ENCODE measurements at regions not wholly inside any gene's neighbourhood (a gene's known extent, or its start where the extent isn't known, plus 50 kb on each side); places are given as distances from the start of the nearest gene placed in this dataset.
"Not testable (repeated sequence)": the region's sequence is repeated elsewhere in the genome, so short reads cannot be mapped to it uniquely, and the experiment has no call there.

DNA sequence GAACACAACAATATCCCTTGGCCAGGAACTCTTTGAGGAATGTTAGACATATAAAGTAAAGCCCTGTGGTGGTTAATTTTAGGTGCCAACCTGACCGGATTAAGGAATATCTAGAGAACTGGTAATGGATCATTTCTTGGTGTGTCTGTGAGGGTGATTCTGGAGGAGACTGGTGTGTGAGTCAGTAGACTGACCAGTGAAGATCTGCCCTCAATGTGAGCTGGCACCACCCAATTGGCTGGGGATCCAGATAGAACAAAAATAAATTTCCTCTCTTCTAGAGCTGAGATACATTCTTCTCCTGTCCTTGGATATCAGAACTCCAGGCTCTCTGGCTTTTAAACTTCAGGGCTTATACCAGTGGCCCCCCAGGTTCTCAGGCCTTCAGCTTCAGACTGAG lies 56.2 kb upstream of the TNPO1 start:
- DNase-seq (ENCODE audit: low spot score): no peak

DNA sequence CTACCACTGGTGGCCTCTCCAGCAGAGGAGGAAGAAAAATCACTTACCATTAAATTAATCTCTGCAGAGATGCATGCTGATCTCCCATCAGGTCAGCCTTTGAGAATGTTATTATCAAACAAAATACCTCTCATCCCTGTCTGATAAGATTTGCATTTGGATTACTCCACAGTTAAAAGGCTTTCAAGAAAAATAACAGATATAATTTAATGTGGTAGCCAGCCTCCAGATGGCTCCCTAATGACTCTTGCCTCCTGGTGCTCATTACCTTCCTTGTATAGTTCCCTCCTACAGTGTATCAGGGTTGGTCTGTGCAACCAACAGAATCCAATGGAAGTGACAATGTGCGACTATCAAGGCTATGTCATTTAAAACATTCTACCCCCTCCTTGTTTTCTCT lies 63.6 kb upstream of the TNPO1 start:
- no peak for DNase-seq (ENCODE audit: low spot score)

DNA sequence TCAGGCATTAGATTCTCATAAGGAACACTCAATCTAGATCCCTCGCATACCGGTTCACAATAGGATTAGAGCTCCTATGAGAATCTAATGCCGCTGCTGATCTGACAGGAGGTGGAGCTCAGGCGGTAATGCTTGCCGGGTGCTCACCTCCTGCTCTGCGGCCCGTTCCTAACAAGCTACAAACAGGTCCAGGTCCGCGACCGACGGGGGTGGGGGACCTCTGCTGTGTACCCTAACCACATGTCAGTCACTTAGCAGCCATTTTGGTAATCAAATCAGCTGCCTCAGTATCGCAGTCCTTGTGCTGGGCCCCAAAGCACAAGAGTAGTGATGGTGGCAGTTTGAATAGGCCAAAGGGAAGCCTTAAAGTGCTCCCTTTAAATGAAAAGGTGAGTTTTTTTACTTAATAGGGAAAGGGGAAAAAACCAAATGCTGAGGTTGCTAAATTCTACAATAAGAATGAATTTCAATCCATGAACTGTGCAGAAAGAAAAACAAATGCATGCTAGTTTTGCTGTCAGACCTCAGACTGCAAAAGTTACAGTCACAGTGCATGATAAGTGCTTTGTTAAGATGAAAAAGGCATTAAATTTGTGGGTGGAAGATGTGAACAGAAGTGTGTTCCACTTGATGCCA lies 67.0 kb upstream of the TNPO1 start:
- no peak for DNase-seq (ENCODE audit: low spot score)

DNA sequence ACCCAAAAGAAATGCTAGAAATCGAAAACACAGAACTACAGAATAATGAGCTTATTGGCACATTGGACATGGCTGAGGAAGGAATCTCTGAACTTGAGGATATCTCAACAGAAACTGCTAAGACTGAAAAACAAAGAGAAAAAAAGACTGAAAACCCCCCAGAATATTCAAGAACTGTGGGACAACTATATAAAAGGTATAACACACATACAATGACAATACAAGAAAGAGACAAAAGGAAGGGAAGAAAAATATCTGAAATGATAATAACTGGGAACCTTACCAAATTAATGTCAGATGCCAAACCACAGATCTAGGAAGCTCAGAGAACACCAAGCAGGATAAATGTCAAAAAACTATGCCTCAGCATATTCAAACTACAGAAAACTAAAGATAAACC lies 68.6 kb upstream of the TNPO1 start:
- DNase-seq (ENCODE audit: low spot score): no peak

DNA sequence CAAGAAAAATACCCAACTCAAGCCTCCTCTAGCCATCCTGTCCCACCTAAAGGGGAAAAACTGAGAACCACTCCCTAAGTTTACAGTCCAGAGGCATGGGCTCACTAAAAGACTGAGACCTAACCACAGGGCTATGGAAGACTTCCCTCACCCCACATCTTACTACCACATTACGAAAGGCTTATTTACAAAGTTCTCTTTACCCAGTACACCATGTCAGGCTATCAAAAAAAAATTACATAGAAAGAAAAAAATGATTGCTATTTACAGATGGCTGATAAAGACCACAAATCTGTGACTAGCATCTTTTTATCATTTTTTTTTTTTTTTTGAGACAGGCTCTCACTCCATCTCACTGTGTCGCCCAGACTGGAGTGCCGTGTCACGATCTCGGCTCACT lies 69.7 kb upstream of the TNPO1 start:
- DNase-seq (ENCODE audit: low spot score): no peak

DNA sequence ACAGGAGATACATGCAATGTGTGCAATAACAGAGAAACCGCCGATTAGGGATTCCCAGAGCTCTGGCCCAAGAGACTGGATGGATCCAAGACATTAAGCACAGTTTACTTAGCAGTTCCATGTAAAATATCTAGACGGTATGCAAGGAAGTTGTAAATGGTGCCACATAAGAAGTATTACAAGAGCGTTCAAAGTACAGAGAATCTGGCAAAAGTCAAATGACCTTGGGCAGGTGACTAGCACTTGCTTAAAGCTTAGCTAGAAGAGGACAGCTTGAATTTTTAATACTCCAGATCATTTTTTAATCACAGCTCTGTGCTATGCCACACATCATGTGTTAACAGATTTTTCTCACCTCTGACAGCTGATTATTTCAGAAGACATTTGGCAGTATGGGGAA lies 72.3 kb upstream of the TNPO1 start:
- no peak for DNase-seq (ENCODE audit: low spot score)

DNA sequence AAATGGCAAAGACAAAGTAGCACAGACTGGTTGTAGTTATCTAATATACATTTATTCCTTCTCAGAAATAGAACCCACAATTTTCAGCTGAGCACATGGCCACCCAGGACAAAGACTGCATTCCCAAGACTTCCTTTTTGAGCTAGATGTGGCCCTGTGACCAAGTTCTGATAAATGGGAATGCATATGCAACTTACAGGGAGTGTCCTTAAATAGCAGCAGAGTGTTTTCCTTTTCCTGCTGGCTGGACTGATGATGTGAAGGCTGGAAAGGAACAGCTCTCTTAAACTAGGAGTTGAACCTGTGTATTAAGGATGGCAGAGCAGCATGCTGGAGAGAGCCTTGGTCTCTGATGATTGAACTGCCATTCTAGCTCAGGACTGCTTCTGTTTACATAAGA lies 74.7 kb upstream of the TNPO1 start:
- DNase-seq (ENCODE audit: low spot score): no peak

DNA sequence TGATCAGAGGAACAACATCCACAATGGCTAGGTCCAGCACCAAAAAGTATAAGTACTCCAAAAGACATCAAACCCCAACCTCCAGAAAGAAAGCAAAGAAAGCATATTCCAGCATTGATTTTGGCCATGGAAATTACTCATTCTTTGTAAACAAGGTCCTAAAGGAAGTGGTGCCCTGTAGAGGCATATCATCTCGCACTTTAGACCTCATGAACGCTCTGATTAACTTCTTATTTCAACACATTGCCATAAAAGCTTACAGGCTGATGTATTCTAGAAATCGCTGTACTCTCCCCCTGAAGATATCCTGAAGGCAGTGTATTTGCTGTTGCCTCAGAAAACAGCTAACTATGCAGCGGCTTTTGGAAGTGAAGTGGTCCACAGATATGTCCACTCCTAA lies 82.7 kb upstream of the TNPO1 start:
- no peak for DNase-seq (ENCODE audit: low spot score)

DNA sequence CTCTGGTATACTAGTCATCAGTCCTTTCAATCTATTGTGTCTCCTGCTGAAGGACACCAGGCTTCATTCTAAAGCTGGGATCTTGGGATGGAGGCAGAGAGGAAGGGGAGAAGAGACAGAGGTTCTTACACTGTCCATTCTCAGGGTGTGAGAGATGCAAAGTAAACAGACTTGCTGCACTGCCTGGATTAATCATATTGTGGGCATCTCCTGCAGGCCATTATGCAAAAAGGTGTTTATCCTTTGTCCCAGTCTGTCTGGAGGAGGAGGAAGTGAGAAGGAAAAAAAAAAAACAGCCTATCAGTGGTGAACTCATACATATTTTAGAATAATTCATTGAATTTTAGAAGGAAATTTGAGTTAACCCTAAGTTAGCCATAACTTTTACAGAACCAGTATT lies 92.9 kb upstream of the TNPO1 start:
- no peak for DNase-seq (ENCODE audit: low spot score)

DNA sequence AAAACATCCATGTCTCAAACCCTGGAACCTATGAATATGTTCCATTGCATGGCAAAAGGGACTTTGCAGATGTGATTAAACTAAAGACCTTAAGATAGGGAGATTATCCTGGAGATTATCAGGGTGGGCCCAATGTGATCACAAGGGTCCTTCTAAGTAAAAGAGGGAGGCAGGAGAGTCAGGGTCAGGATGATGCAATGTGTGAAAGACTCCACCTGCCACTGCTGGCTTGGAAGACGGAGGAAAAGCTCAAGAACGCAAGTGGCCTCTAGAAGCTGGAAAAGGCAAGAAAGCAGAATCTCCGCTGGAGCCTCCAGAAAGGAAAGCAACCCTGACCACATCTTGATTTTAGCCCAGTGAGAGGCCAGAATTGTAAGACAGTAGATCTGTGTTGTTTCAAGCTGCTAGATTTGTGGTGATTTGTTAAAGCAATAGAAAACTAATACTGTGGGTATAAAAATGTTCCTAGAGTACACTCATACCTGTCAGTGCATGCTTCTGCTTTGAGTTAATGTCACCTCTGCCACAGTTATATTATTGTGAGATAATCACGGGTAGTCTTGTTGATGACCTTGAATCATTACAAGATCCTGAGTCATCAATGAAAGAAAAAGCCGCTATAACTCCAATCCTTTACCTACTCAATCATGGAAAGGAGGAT lies 93.5 kb upstream of the TNPO1 start:
- no peak for DNase-seq (ENCODE audit: low spot score)

DNA sequence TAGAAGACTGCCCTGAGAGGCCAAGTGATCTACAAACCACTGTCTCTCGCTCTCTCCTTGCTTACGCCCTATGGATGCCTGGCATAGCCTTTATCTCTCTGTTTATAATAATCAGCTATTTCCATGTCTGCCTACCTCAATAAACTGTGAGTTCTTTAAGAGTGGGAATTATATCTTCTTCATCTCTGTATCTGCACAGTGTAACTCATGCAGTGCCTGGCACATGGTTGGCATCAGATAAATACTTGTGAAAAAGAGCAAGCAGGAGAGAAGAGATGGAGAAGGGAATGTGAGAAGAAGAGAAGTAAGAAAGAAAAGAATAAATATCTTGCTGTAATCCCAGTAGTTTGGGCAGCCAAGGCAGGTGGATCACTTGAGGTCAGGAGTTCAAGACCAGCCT lies 94.6 kb upstream of the TNPO1 start:
- DNase-seq (ENCODE audit: low spot score): no peak

DNA sequence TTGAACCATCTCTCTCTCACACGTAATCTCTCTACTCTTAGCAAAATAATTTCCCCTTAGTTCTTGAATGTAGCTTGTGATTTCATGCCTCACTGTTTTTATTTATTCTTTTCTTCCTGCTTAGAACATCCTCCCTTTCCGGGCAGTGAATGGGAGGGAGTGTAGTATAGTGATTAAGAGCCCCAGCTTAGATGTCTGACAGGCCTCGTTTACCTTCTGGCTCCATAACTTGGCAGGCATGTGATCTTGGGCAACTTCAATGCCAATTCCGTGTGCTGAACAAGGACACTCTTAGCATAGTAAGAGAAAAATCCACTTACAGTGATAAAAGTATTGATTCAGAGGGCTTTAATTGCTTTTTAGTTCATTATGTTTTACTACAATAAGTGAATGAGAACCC lies 96.3 kb upstream of the TNPO1 start:
- no peak for DNase-seq (ENCODE audit: low spot score)

DNA sequence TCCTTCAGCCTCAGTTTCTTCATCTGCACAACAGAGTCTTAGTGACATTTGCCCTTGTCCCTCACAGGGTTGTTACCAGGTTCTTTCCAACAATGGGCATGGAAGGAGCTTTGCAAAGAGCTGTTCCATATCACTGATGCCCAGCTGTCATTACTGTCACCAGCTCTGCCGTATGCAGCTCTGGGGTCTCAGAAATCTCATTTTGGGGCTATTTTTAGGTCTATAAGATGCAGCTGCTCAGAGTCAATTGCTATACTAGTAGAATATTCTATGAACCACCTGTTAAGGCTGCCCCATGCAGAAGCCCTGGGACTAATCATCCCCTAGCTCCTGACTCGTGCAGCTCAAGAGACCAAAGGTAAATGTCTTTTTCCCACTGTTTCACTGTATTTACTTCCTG lies 105.1 kb upstream of the TNPO1 start:
- no peak for DNase-seq (ENCODE audit: low spot score)

DNA sequence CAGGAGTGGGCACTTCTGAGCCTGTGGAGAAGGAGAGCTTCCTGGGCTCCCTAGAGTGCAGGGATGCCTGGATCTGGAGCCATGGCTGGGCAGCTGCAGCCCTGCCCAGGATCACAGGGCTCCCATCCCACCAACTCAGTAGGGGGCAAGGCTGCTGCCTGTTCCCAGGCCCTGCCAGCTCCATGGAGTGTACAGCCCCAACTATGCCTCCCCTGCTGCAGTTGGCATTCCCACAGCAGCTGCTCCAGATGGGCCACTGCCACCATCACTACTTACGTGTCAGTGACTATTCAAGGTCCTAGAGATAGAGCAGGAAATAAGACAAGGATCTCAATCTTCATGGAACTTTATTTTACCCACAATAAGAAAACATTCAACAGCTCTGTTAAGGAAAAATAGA lies 107.1 kb upstream of the TNPO1 start:
- no peak for DNase-seq (ENCODE audit: low spot score)

DNA sequence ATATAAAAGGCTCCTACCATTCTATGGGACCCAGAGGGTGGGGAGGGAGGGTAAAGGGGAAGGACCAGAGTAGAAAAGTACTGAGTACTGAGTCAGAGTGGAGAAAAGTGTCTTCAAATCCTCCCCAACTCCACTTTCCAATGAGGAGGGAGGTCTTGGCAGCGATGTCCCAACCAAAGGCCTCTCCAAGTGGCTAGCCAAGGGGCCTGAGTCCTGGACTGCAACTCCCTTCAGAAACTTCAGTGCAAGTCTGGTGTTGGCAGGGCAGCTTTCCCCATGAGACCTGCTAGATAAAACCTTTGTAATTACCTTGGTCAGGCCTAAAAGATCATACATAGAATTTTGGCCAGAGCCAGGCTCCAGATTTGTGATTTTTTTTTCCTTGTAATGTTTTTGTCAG lies 111.3 kb upstream of the TNPO1 start:
- no peak for DNase-seq (ENCODE audit: low spot score)

DNA sequence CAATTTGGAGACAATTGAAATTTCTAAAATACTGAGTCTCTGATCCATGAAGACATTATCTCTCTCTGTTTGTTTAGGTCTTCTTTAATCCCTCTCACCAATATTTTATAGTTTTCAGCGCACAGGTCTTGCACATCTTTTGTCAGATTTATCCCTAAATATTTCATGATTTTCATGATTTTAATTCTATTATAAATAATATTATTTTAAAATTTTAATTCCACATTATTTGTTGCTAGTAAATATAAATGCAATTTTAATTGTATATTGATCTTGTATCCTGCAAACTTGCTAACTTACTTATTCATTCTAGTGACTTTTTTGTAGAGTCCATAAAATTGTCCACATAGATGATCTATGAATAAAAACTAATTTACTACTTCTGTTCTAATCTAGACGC lies 112.6 kb upstream of the TNPO1 start:
- DNase-seq (ENCODE audit: low spot score): no peak

DNA sequence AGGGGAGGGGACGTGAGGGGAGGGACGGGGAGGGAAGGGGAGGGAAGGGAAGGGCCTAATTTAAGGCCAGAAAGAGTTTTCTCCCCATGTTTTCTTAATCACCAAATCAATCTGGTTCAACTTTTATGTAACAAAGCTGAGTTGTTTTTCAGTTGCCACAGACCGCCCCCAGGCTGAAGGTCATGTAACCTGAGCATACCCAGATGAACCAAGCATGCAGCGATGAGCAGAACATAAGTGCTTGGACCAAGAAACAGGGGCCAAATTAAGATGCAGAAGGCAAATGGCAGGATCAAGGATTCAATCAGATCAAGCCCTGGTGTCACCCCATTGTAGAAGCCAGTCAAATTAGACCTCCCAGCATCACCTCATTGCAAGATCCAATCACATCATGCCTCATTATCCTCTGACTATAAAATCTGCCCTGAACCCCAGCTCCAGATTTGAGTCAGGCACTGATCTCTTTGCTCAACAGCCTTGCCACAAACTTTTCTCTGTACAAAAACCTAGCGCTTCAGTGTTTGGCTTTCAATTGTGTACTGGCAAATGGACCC lies 113.5 kb upstream of the TNPO1 start:
- no peak for DNase-seq (ENCODE audit: low spot score)

DNA sequence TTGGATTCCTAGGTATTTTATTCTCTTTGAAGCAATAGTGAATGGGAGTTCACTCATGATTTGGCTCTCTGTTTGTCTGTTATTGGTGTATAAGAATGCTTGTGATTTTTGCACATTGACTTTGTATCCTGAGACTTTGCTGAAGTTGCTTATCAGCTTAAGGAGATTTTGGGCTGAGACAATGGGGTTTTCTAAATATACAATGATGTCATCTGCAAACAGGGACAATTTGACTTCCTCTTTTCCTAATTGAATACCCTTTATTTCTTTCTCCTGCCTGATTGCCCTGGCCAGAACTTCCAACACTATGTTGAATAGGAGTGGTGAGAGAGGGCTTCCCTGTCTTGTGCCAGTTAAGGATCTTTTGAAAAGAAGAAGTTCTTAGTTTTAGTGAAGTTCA lies 114.4 kb upstream of the TNPO1 start:
- not testable (repeated sequence) for DNase-seq (ENCODE audit: low spot score)

DNA sequence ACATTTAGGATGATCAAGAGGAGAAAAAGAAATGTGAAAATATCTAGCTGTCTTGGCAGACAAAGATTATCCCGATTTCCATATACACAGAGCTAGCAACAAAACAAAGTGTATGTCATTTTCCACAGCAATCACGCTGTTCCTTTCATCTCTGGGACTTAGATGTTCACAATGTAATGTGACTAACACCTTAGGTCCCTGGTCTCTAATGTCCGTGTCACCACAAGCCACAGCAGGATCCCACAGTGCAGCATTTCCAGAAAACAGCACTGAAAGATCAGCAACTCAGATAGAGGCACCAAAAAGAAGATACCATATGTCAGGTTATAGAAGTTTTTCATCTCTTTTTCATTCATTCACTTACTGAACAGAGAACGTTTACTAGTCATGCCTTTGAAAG lies 118.0 kb upstream of the TNPO1 start:
- no peak for DNase-seq (ENCODE audit: low spot score)

DNA sequence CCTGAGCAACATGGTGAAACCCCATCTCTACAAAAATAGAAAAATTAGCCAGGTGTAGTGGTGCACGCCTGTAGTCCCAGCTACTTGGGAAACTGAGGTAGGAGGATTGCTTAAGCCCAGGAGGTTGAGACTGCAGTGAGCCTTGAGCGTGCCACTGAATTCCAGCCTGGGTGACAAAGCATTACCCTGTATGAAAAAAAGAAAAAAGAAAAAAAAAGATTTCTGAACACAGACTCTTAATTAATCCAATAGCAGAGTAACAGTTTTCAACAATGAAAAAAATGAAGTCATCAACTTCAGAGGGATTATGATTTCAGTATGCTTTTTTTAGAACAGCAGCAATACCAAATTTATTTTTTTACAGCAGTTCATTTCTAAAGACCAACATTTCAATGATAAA lies 118.8 kb upstream of the TNPO1 start:
- DNase-seq (ENCODE audit: low spot score): no peak

DNA sequence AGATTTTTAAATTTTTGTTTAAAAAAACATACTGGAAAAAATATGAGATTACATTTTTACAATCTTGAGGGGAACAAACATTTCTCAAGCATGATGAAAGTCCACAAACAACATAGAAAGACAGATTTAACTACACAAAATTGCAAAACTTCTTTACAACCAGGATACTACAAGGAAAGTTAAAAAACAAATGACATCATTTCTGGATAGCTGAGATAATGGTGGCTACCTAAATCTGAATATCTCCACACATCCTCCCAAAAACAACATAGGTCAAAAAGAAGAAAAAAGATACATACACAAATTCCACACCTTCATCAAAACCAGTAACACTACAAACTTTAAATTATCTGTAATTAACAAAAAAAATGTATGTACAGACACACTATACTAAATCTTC lies 120.8 kb upstream of the TNPO1 start:
- DNase-seq (ENCODE audit: low spot score): no peak

DNA sequence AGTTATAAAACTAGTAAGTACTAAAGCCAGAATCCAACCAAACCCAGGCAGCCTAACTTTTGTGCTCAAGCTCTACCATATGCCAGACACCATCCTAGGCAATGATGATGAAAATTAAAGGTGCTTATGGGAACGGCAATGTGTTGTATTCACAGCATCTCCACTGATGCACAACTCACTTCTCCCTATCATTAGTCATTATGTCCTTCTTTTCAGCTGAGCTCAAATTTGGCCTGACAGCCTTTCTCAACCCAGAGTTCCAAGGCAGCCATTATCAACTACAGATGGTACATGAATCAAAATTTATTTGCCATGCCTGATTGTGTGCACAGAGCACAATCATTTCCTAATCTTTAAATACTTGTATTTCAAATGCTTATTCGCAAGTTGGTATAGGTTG lies 121.6 kb upstream of the TNPO1 start:
- DNase-seq (ENCODE audit: low spot score): no peak

DNA sequence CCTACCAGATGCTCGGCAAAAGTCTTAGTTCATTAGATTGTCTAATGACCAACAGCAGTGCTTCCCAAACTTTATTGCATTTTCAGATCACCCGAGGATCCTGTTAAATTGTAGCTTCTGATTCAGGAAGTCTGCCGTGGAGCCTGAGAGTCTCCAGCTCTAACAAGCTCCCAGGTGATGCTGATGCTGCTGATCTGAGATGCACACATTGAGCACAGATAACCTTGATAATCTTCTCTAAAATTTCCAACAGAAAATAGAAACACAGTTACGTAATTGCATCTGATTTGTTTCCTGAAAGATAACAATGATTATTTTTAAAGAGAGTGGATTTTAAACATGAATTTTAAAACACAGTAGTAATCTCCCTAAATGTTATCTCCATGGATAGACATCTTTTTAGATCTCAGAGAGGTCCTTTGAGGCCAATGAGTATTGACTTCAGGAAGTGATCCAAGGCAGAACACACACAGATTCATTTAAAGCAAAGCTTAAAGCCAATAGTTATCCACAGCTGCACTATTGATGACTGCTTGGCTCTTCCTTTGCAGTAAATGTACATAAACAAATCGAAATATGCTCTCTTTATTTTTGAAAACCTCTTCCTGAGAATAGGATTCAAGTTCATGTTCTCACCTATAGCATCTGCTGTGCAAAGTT lies 122.8 kb upstream of the TNPO1 start:
- DNase-seq (ENCODE audit: low spot score): no peak

All from putamen (tissue), 1 donor.